ENCODE measurements at regions not wholly inside any gene's neighbourhood (a gene's known extent, or its start where the extent isn't known, plus 50 kb on each side); places are given as distances from the start of the nearest gene placed in this dataset.
"Not testable (repeated sequence)": the region's sequence is repeated elsewhere in the genome, so short reads cannot be mapped to it uniquely, and the experiment has no call there.

DNA sequence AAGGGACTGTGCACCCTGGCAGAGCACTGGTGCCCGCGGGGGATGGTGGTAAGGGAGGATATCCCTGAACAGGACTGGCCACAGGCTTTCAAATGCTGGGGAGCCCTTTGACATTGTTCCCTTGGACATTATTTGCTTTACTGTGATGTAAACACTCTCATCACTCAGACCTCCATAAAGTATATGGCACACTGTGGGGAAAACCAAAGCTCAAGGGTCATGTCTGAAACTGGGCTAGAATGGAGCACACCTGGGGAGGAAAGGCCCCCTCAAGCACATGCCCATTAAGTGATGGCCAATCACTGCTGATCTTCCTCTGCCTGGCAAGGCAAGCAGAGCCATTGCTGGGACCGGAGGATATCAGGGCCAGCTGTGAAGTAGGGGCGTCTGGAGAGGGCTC lies 60.9 kb upstream of the TENM4 start:
- no peak overlapping the region for H3K4me2 ChIP-seq
- ATAC-seq (no peak), DNase-seq (ENCODE audit: low read depth in 1 of 2, low spot score in 1 of 2) (no peak), FAIRE-seq (no peak)
- H3K4me1 ChIP-seq = no peaks in the 10 kb centered on the region
- POLR2A ChIA-PET = no interaction called here
- CTCF ChIA-PET = no interaction called here
- TF ChIP-seq, protein P1, sequence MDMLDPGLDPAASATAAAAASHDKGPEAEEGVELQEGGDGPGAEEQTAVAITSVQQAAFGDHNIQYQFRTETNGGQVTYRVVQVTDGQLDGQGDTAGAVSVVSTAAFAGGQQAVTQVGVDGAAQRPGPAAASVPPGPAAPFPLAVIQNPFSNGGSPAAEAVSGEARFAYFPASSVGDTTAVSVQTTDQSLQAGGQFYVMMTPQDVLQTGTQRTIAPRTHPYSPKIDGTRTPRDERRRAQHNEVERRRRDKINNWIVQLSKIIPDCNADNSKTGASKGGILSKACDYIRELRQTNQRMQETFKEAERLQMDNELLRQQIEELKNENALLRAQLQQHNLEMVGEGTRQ (IDR thresholded peaks at IDR 0.05) = no peak
- TF ChIP-seq JUN (IDR thresholded peaks at IDR 0.05) = no peak
- TF ChIP-seq, protein P2, sequence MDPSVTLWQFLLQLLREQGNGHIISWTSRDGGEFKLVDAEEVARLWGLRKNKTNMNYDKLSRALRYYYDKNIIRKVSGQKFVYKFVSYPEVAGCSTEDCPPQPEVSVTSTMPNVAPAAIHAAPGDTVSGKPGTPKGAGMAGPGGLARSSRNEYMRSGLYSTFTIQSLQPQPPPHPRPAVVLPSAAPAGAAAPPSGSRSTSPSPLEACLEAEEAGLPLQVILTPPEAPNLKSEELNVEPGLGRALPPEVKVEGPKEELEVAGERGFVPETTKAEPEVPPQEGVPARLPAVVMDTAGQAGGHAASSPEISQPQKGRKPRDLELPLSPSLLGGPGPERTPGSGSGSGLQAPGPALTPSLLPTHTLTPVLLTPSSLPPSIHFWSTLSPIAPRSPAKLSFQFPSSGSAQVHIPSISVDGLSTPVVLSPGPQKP (IDR thresholded peaks at IDR 0.05; ENCODE audit: low read depth, low read length) = no peak
- TF ChIP-seq CBX2 (IDR thresholded peaks at IDR 0.05; ENCODE audit: borderline replicate concordance, low read depth) = no peak
- no peak for TF ChIP-seq RNF2 (IDR thresholded peaks at IDR 0.05; ENCODE audit: borderline replicate concordance, low read depth)
- no peak for TF ChIP-seq CHD2 (IDR thresholded peaks at IDR 0.05; ENCODE audit: low read length, partially characterized antibody)
- TF ChIP-seq ESRRA (IDR thresholded peaks at IDR 0.05; ENCODE audit: borderline replicate concordance, low read length) = no peak
- TF ChIP-seq, protein P3, sequence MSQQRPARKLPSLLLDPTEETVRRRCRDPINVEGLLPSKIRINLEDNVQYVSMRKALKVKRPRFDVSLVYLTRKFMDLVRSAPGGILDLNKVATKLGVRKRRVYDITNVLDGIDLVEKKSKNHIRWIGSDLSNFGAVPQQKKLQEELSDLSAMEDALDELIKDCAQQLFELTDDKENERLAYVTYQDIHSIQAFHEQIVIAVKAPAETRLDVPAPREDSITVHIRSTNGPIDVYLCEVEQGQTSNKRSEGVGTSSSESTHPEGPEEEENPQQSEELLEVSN (IDR thresholded peaks at IDR 0.05; ENCODE audit: borderline replicate concordance, low read depth) = no peak
- TF ChIP-seq PHF8 (IDR thresholded peaks at IDR 0.05; ENCODE audit: borderline replicate concordance, low read depth) = no peak
- 23% methylated on average over 4 of the region's 4 CpGs for WGBS (ENCODE audit: missing lambda C conversion rate)
- H3K27ac ChIP-seq = no peak overlapping the region
- no peak overlapping the region for H3K4me3 ChIP-seq
- H3K9me3 ChIP-seq = no peaks in the 10 kb centered on the region

DNA sequence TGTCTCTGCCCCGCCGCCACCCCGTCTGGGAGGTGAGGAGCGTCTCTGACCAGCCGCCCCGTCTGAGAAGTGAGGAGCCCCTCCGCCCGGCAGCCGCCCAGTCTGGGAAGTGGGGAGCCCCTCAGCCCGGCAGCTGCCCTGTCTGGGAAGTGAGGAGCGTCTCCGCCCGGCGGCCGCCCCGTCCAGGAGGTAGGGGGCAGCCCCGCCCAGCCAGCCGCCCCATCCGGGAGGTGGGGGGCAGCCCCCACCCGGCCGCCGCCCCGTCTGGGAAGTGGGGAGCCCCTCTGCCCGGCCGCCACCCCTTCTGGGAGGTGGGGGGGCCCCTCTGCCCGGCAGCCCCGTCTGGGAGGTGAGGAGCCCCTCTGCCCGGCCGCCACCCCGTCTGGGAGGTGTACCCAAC lies 59.1 kb upstream of the TENM4 start:
- H3K4me2 ChIP-seq; CTCF ChIA-PET; FAIRE-seq; POLR2A ChIA-PET; H3K27ac ChIP-seq; H3K4me3 ChIP-seq; H3K9me3 ChIP-seq; H3K4me1 ChIP-seq; ATAC-seq; DNase-seq (ENCODE audit: low read depth in 1 of 2, low spot score in 1 of 2): not testable (repeated sequence)
- no CpG with 5 or more reads among the region's 30 CpGs for WGBS (ENCODE audit: missing lambda C conversion rate)

DNA sequence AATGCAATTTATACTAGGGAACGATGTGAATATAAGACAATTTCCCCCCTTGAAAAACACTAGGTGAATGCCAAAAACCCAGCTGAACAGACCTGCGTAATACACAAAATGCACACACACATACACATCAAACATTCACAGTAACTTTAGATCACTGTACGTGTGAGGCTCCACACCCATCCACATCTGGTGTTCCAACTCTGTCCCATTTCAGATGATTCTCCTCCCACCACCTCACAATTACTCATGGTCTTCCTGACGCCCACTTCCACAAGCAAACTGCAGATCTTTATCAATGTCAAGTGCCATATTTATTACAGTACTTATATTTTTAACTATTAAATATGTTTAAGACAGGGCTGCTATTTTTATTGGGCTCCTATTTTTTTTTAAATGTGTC lies 57.8 kb upstream of the TENM4 start:
- H3K9me3 ChIP-seq = no peaks in the 10 kb centered on the region
- H3K27ac ChIP-seq = no peak overlapping the region
- TF ChIP-seq RCOR1 (IDR thresholded peaks at IDR 0.05; ENCODE audit: low read depth, low read length) = no peak
- no peak for TF ChIP-seq NPAS2 (CRISPR knock-in tag; IDR thresholded peaks at IDR 0.05; ENCODE audit: borderline replicate concordance)
- TF ChIP-seq TP53 (CRISPR knock-in tag; IDR thresholded peaks at IDR 0.05) = no peak
- TF ChIP-seq, protein P4, sequence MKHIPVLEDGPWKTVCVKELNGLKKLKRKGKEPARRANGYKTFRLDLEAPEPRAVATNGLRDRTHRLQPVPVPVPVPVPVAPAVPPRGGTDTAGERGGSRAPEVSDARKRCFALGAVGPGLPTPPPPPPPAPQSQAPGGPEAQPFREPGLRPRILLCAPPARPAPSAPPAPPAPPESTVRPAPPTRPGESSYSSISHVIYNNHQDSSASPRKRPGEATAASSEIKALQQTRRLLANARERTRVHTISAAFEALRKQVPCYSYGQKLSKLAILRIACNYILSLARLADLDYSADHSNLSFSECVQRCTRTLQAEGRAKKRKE (CRISPR knock-in tag; IDR thresholded peaks at IDR 0.05; ENCODE audit: low read depth) = no peak
- DNase-seq (ENCODE audit: low read depth in 1 of 2, low spot score in 1 of 2) = no peak
- POLR2A ChIA-PET = no interaction called here
- no peak for FAIRE-seq
- H3K4me3 ChIP-seq = no peak overlapping the region
- ATAC-seq = no peak
- H3K4me2 ChIP-seq = no peak overlapping the region
- CTCF ChIA-PET = no interaction called here
- H3K4me1 ChIP-seq = no peaks in the 10 kb centered on the region
- 24% methylated on average over 4 of the region's 4 CpGs for WGBS (ENCODE audit: missing lambda C conversion rate)

DNA sequence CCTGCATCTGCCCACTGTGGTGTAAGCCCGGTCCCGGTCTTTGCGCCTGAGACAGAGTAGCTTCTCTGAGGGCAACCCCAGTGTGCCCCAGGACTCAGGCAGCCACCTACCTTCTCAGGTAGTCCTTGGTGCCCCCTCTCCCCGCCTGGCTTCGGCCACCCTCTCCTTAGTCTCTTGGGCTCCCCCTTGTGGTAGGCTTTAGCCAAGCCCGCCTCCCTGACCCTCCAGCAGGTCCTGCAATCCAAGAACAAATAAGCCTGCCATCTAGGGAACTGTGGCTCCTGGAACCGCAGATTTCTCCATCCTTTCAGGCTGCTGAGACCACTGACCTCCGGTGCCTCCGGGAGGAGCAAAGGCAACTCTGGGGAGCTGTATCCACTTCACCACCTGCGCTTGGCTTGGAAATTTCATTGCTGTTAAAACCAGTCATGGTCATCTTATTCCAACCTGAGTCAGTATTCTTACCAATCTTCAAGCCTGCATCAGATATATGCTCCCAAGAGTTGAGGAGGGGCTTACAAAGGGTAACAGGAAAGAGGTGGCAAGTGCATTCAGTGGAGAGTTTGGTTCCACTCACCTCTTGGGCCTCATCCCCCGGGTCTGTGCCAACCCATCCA lies 52.8 kb upstream of the TENM4 start:
- H3K27ac ChIP-seq = no peak overlapping the region
- no peak for FAIRE-seq
- H3K4me1 ChIP-seq = no peaks in the 10 kb centered on the region
- POLR2A ChIA-PET = interaction anchor here (0.7 kb wide), 1 partner anchor 41 kb away, joined by 3 read pairs; no protein-coding TSS in a partner anchor
- WGBS (ENCODE audit: missing lambda C conversion rate) = 5% methylated on average over 9 of the region's 11 CpGs
- H3K9me3 ChIP-seq = no peaks in the 10 kb centered on the region
- peak; percentile 91 to 99 for ATAC-seq
- no peak overlapping the region for H3K4me3 ChIP-seq
- CTCF ChIA-PET = interaction anchor here (0.6 to 5.7 kb wide), 24 partner anchors 11 to 849 kb away, joined by 3 to 31 read pairs (median 4); no protein-coding TSS in a partner anchor
- TF ChIP-seq, protein P5, sequence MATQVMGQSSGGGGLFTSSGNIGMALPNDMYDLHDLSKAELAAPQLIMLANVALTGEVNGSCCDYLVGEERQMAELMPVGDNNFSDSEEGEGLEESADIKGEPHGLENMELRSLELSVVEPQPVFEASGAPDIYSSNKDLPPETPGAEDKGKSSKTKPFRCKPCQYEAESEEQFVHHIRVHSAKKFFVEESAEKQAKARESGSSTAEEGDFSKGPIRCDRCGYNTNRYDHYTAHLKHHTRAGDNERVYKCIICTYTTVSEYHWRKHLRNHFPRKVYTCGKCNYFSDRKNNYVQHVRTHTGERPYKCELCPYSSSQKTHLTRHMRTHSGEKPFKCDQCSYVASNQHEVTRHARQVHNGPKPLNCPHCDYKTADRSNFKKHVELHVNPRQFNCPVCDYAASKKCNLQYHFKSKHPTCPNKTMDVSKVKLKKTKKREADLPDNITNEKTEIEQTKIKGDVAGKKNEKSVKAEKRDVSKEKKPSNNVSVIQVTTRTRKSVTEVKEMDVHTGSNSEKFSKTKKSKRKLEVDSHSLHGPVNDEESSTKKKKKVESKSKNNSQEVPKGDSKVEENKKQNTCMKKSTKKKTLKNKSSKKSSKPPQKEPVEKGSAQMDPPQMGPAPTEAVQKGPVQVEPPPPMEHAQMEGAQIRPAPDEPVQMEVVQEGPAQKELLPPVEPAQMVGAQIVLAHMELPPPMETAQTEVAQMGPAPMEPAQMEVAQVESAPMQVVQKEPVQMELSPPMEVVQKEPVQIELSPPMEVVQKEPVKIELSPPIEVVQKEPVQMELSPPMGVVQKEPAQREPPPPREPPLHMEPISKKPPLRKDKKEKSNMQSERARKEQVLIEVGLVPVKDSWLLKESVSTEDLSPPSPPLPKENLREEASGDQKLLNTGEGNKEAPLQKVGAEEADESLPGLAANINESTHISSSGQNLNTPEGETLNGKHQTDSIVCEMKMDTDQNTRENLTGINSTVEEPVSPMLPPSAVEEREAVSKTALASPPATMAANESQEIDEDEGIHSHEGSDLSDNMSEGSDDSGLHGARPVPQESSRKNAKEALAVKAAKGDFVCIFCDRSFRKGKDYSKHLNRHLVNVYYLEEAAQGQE (IDR thresholded peaks at IDR 0.05) = no peak
- no peak for TF ChIP-seq BHLHE40 (IDR thresholded peaks at IDR 0.05; ENCODE audit: low read depth, low read length)
- TF ChIP-seq, protein P6, sequence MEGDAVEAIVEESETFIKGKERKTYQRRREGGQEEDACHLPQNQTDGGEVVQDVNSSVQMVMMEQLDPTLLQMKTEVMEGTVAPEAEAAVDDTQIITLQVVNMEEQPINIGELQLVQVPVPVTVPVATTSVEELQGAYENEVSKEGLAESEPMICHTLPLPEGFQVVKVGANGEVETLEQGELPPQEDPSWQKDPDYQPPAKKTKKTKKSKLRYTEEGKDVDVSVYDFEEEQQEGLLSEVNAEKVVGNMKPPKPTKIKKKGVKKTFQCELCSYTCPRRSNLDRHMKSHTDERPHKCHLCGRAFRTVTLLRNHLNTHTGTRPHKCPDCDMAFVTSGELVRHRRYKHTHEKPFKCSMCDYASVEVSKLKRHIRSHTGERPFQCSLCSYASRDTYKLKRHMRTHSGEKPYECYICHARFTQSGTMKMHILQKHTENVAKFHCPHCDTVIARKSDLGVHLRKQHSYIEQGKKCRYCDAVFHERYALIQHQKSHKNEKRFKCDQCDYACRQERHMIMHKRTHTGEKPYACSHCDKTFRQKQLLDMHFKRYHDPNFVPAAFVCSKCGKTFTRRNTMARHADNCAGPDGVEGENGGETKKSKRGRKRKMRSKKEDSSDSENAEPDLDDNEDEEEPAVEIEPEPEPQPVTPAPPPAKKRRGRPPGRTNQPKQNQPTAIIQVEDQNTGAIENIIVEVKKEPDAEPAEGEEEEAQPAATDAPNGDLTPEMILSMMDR (IDR thresholded peaks at IDR 0.05) = peak; percentile 74
- TF ChIP-seq RAD21 (conservative IDR thresholded peaks at IDR 0.05 in 1 of 2, IDR thresholded peaks at IDR 0.05 in 1 of 2) = peak; percentile 70 to 71
- TF ChIP-seq SMC3 (IDR thresholded peaks at IDR 0.05) = peak; percentile 79
- H3K4me2 ChIP-seq = no peak overlapping the region
- DNase-seq (ENCODE audit: low read depth in 1 of 2, low spot score in 1 of 2) = peak; percentile 68 to 70
